ENCODE measurements at regions not wholly inside any gene's neighbourhood (a gene's known extent, or its start where the extent isn't known, plus 50 kb on each side); places are given as distances from the start of the nearest gene placed in this dataset.

DNA sequence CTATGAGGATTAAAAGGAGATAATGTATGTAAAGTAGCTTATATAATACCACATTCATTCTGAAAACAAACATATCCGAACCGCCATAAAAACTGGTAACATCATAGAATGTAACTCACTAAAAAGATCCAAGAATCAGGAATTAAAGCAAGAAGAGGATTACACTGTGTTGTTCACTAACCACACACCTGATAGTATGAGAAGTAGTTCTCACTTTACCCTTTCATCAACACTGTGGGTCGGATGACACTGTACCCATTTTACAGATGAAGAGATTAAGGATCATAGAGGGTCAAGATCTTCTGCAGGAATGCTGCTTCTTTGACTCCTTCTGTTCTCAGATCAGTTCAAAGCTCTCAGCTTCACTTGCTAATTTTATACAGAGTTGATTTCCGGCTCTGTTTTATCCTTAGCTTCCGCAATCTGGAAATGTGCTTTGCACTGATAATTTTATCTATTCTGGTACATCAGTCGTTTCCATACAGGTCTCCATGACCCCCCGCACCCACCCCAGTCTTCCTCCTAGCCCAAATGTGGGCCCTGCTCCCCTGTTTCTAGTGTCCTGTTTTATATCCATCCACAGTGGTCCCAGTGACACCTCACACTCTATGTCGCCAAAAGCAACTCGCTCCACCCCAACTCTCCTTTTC lies 288.6 kb upstream of the CCL2 start:
- no peak for ATAC-seq (replicated peaks in 6 of 8)
- Histone ChIP-seq H3K4me3 (no peak overlapping the region), H3K4me1 (replicated peaks in 1 of 2) (peaks cover 0 to 7% of the 10 kb centered on the region in 2 donors), H3K27ac (no peak overlapping the region)
- 45 to 100% (median 83%) methylated on average over 1 to 9 of the region's 9 CpGs; no CpG with 5 or more reads in 2 of the 10 experiments for WGBS, 10 experiments
- in situ Hi-C loops (cut with MboI; ENCODE audit: low pct_unique_long_range_greater_than_20kb in 2 of 9, low sequenced_read_pairs in 9 of 9, unreplicated experiment in 9 of 9), result no loop called here

DNA sequence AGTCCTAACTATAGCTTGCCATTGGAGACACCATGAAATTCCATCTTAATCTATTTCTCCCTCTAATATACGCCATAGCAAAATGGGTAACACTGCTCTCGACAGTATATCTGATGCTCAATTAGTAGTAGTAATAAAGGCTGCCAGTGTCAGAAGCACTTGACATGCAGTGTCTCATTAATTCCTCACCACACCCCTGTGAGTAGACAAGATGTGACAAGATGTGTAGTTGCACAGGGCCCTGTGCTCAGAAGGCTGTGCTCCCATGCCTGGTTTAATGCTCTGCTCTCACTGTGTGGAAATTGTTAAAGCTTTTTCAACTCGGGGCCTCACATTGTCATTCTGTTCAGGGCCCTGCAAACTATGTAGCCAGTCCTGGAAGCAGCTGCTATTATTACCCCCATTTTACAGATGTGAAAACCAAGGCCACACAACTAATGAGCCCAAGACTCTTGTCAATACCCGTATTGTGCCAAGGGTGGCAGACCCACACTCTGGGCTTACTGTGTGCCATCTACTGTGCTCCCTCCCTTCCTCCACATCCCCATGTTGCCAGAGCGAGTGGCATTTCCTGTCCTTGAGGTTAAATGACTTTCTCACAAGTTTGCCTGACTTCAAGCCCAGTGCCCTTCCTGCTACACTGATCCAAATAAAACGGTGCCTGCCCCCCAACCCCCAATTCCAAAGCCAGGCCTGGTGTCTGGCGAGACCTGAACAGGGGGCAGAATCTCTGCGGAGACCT lies 287.3 kb upstream of the CCL2 start:
- in situ Hi-C loops (cut with MboI; ENCODE audit: low pct_unique_long_range_greater_than_20kb in 2 of 9, low sequenced_read_pairs in 9 of 9, unreplicated experiment in 9 of 9), result no loop called here
- ATAC-seq (replicated peaks in 6 of 8), result no peak
- Histone ChIP-seq H3K4me1 (replicated peaks in 1 of 2) (peaks cover 0 to 7% of the 10 kb centered on the region in 2 donors), H3K4me3 (no peak overlapping the region), H3K27ac (no peak overlapping the region)
- 47 to 100% (median 79%) methylated on average over 2 to 7 of the region's 8 CpGs; no CpG with 5 or more reads in 2 of the 10 experiments for WGBS, 10 experiments

DNA sequence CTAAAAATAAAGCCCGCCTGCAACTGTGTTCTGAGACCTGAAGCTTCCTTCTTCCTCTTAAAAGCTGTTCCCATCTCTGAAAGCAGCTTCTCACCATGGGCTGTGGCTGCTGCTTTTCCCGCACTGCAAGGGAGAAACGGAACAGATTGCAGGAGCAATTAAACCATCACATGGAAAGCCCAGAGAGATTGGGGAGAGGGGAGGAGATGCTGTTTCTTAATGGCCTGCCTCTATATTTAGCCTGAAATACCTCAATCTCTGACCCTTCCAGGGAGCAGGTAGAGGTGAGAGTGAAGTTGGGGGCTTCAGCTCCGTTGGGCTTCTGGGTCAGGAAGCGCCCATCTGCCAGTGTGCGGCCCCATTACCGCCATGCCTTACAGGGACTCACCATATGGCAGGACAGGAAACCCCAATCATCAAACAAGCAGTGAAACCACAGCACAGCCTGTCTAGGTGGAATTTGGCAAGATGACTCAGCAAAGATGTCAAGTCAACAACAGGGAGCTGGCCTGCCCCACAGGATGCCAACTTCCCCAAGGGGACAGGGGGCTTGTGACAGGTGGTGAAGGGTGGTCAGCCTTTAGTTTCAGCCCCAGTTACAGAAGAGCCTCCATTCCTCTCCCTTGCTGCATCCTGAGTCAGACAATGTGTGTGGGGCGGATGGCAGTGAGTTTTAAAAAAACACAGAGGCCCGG lies 286.6 kb upstream of the CCL2 start:
- in situ Hi-C loops (cut with MboI; ENCODE audit: low pct_unique_long_range_greater_than_20kb in 2 of 9, low sequenced_read_pairs in 9 of 9, unreplicated experiment in 9 of 9), result no loop called here
- Histone ChIP-seq H3K4me1 (replicated peaks in 1 of 2) (peaks cover 0 to 7% of the 10 kb centered on the region in 2 donors), H3K27ac (no peak overlapping the region), H3K4me3 (no peak overlapping the region)
- no peak for ATAC-seq (replicated peaks in 6 of 8)
- WGBS, 10 experiments, result 21 to 83% (median 65%) methylated on average over 1 to 8 of the region's 9 CpGs; no CpG with 5 or more reads in 2 of the 10 experiments

DNA sequence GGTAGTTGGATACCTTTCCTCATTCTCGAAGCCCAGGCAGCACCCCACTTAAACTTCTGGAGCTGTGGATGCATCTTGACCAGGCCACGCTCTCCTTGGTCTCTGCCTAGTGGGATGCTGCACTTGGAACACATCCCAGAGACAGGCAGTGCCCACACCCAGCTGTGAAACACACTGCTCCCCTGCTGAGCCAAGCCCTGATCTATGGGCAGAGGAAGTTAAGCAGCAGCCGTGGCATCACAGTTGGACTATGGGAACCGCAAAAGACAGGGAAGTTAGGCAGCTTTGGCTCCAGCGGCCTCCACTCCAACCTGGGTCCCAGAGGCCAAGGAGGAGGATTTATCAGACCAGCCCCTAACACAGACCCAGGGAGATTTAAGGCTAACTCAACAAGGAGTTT lies 284.8 kb upstream of the CCL2 start:
- in situ Hi-C loops (cut with MboI; ENCODE audit: low pct_unique_long_range_greater_than_20kb in 2 of 9, low sequenced_read_pairs in 9 of 9, unreplicated experiment in 9 of 9), result no loop called here
- WGBS, 10 experiments, result 8 to 81% (median 80%) methylated on average over 2 to 5 of the region's 5 CpGs; no CpG with 5 or more reads in 7 of the 10 experiments
- Histone ChIP-seq H3K27ac (no peak overlapping the region), H3K4me1 (replicated peaks in 1 of 2) (peaks cover 0 to 7% of the 10 kb centered on the region in 2 donors), H3K4me3 (no peak overlapping the region)
- no peak for ATAC-seq (replicated peaks in 6 of 8)

DNA sequence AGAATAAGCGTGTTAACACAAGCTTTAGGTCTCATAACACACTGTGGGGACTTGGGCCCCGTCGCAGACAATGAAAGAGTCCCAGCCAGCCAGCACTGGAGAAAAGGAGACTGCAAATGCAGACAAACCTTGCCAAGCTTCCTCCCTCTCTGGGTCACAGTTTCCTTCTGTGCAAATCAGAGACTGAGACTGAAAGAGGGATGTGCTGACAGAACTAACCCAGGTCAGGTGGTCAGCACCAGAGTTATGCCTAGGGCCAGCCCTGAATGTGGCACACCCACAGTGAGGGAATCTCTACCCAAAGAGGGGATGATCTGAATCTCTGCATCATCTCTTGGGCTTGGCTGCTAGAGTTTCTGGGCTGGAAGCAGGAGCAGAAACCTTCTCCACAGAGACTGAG lies 282.3 kb upstream of the CCL2 start:
- peak in 3 of 8 experiments; percentile 26 to 91 (median 90) for ATAC-seq (replicated peaks in 6 of 8)
- 6 to 75% (median 60%) methylated on average over 1 to 3 of the region's 3 CpGs; no CpG with 5 or more reads in 3 of the 10 experiments for WGBS, 10 experiments
- Histone ChIP-seq H3K4me3 (no peak overlapping the region), H3K27ac (no peak overlapping the region), H3K4me1 (replicated peaks in 1 of 2) (peaks cover 0 to 7% of the 10 kb centered on the region in 2 donors)
- in situ Hi-C loops (cut with MboI; ENCODE audit: low pct_unique_long_range_greater_than_20kb in 2 of 9, low sequenced_read_pairs in 9 of 9, unreplicated experiment in 9 of 9), result no loop called here

DNA sequence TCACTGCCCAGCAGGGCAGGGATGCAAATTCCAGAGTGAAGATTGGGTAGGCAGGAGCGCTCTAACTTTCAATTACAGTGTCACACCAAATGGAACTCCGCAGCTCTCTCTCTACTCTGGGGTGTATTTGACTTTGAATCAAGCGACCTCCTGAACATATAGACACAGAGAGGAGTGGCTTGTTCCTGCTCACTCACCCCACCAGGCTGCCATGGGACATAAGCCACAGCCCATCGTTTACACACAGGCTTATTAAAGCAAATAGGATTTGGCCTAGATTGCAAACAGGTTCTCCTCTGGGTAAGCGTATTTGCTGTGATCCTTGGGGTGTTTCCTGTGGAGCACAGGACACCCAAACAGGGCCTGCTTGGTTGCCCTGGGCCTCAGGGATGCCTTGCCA lies 281.6 kb upstream of the CCL2 start:
- peak in 1 of 8 experiments; percentile 34 for ATAC-seq (replicated peaks in 6 of 8)
- Histone ChIP-seq H3K4me1 (replicated peaks in 1 of 2) (peaks cover 0 to 2% of the 10 kb centered on the region in 2 donors), H3K27ac (no peak overlapping the region), H3K4me3 (no peak overlapping the region)
- in situ Hi-C loops (cut with MboI; ENCODE audit: low pct_unique_long_range_greater_than_20kb in 2 of 9, low sequenced_read_pairs in 9 of 9, unreplicated experiment in 9 of 9), result no loop called here
- 0 to 83% (median 60%) methylated on average over 1 to 5 of the region's 5 CpGs; no CpG with 5 or more reads in 3 of the 10 experiments for WGBS, 10 experiments

DNA sequence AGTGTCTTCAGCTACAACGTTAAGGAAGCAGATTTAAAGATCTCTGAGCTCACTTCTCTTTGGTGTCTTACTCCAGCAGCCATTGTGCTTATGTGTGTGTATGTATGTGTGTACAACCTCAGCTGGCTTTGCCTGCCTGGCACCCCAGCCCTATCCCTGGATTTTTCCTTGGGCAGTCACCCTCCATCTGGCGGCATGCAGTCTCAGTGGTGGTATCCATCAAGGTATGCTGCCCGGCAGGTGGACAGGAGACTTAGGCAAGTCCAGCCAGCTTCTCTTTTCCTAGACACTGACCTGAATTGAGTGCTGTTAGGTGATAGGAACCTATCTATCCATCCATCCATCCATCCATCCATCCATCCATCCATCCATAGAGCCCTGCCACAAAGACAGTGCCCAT lies 280.8 kb upstream of the CCL2 start:
- in situ Hi-C loops (cut with MboI; ENCODE audit: low pct_unique_long_range_greater_than_20kb in 2 of 9, low sequenced_read_pairs in 9 of 9, unreplicated experiment in 9 of 9), result no loop called here
- 20 to 96% (median 67%) methylated on average over 1 to 3 of the region's 3 CpGs; no CpG with 5 or more reads in 5 of the 10 experiments for WGBS, 10 experiments

DNA sequence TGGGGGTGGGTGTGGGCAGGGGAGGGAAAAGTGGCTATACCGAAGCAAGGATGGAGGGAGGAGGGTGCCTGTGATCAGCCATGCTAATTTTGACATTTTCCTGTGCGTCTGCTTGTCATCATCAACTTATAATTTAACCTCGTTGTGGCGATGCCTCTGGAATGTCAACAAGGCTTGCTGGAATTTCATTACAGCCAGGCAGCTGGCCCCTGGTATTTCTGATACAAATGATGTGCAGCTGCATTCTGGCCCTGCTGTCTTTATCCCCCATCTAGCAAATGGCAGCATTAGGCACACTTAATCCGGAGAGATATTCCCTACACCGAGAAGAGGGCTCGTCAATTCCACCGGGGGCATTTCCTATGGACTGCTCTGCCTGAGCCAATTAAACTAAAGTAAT lies 278.3 kb upstream of the CCL2 start:
- H3K4me3 ChIP-seq, result no peak overlapping the region
- no peaks in the 10 kb centered on the region for H3K4me1 ChIP-seq (replicated peaks in 1 of 2)
- in situ Hi-C loops (cut with MboI; ENCODE audit: low pct_unique_long_range_greater_than_20kb in 2 of 9, low sequenced_read_pairs in 9 of 9, unreplicated experiment in 9 of 9), result no loop called here
- H3K27ac ChIP-seq, result no peak overlapping the region
- WGBS, 10 experiments, result 10 to 100% (median 57%) methylated on average over 1 to 7 of the region's 8 CpGs; no CpG with 5 or more reads in 2 of the 10 experiments
- peak in 2 of 8 experiments; percentile 25 to 42 for ATAC-seq (replicated peaks in 6 of 8)

More for the DNA sequence above, 280.8 kb upstream of the CCL2 start:
- Histone ChIP-seq H3K27ac (no peak overlapping the region), H3K4me3 (no peak overlapping the region), H3K4me1 (replicated peaks in 1 of 2) (no peaks in the 10 kb centered on the region)
- no peak for ATAC-seq (replicated peaks in 6 of 8)

DNA sequence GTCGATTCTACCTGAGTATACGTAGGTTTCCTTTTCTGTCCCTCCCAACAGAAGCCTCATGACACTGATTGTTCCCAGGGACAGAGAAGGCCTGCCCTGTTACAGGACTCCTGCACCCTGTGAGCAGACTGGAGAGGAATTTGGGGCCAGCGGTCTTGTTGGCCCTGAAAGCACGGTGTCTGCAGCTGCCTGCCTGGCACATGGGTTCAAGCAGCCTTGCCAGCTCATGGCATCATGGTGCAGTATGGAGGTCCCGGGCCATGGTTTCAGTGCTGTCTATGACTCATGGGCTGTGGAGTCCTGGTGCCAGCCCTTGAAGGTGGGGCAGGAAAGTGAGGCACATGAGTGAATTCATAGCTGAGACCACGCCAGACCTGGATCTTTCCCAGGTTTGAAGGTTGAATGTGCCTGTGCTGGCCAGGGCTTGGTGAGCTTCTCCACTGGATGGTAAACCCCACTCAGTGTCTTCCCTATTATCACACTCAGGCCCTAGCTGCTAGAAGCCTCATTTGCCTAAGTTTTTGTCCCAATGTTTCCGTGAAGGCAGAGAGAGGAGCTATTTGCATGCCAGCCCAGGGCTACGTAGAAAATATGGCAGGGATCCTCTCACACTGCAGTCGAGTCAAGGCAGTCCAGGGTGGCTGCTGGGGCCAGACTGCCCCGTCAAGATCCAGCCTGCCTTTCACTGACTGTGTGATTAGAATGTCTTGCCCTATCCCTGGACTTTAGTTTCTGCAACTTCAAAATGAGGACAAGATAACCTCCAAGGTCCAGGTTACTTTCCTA lies 277.2 kb upstream of the CCL2 start:
- Histone ChIP-seq H3K4me1 (replicated peaks in 1 of 2) (no peaks in the 10 kb centered on the region), H3K4me3 (no peak overlapping the region), H3K27ac (no peak overlapping the region)
- in situ Hi-C loops (cut with MboI; ENCODE audit: low pct_unique_long_range_greater_than_20kb in 2 of 9, low sequenced_read_pairs in 9 of 9, unreplicated experiment in 9 of 9), result no loop called here
- peak in 1 of 8 experiments; percentile 13 for ATAC-seq (replicated peaks in 6 of 8)
- WGBS, 10 experiments, result 27 to 92% (median 61%) methylated on average over 2 to 8 of the region's 10 CpGs; no CpG with 5 or more reads in 2 of the 10 experiments

DNA sequence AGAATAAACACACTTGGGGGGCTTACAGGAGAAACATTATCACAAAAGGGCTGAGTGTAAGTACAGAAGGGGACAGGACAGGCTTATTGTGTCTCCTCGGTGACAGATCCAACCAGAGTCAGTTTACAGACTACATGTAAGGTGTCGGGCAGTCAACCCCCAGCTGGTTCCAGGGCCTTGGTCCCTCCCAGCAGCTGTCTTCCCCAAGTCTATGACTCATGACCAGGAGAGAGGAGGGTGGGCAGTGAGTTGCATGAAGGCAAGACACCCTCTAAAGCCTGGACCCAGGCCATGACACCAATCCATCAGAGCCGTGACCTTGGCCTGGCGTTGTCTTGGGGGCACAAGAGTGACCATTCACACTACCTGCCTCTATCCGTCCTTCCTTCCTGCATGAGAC lies 276.2 kb upstream of the CCL2 start:
- H3K4me3 ChIP-seq, result no peak overlapping the region
- in situ Hi-C loops (cut with MboI; ENCODE audit: low pct_unique_long_range_greater_than_20kb in 2 of 9, low sequenced_read_pairs in 9 of 9, unreplicated experiment in 9 of 9), result no loop called here

DNA sequence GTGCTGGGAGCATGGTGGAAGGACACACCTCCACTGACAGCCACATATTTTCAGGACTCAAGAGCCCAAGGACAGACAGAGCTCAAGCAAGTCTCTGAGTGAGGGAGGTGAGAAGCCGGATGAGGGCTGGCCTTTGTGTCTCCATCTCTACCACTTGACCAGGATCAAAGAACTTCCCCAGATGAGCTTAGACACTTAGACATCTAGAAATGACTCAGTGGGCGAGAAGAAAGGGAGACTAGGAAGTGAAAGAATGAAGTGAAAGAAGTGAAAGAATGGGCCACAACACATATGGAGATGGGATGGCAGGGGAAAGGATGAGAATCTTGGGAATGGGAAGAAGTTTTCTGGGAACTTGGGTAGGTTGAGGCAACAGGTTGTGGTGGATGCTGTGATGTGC lies 274.9 kb upstream of the CCL2 start:
- no peak for ATAC-seq (replicated peaks in 6 of 8)
- Histone ChIP-seq H3K4me1 (replicated peaks in 1 of 2) (no peaks in the 10 kb centered on the region), H3K27ac (no peak overlapping the region), H3K4me3 (no peak overlapping the region)
- WGBS, 10 experiments, result 38 to 100% (median 68%) methylated on average over 1 to 2 of the region's 2 CpGs; no CpG with 5 or more reads in 4 of the 10 experiments
- in situ Hi-C loops (cut with MboI; ENCODE audit: low pct_unique_long_range_greater_than_20kb in 2 of 9, low sequenced_read_pairs in 9 of 9, unreplicated experiment in 9 of 9), result no loop called here

More for the DNA sequence above, 276.2 kb upstream of the CCL2 start:
- WGBS, 10 experiments, result 17 to 100% (median 87%) methylated on average over 1 to 5 of the region's 5 CpGs; no CpG with 5 or more reads in 3 of the 10 experiments
- peak in 2 of 8 experiments; percentile 52 to 70 for ATAC-seq (replicated peaks in 6 of 8)
- H3K4me1 ChIP-seq (replicated peaks in 1 of 2), result no peaks in the 10 kb centered on the region
- no peak overlapping the region for H3K27ac ChIP-seq

DNA sequence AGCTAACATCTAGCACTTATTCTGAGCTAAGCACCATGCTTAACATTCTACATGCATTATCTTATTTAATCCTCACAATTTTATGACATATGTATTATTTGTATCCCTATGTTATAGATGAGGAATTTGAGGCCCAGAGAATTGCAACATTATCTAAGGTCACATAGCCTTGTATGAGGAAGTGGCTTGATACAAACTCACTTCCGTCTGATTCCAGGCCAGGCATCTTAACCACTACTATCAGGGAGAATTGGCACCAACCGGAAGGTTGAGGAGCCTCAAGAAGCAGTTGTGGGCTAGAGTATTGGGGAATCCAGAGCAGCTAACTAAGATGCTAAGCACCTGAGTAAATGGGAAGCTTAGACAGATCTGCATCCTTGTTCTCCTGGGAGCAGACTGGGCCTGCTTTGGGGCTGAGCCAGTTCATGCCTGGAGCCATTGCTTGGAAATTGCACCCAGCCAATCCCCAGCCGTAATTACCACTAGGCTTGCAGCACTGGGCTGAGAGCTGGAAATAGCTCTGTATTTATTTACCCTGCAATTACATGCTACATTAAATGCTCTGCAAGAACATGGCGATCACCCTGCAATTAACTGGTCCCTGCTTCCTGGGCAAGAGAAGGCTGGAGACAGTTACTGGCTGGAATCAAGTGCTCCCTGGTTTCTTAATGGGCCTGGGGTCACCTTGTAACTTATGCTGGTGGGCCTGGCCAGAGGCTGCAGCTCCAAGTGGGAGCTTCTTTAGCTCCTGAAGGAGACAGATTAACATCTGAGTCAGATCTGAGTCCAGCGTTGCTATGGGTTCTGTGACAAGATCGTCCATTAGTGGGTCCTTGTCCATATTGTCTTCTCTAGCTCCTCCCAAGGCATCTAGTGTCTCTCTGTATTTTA lies 273.1 kb upstream of the CCL2 start:
- Histone ChIP-seq H3K4me3 (no peak overlapping the region), H3K4me1 (replicated peaks in 1 of 2) (no peaks in the 10 kb centered on the region), H3K27ac (no peak overlapping the region)
- peak in 2 of 8 experiments; percentile 41 to 90 for ATAC-seq (replicated peaks in 6 of 8)
- 12 to 85% (median 63%) methylated on average over 1 to 3 of the region's 6 CpGs; no CpG with 5 or more reads in 2 of the 10 experiments for WGBS, 10 experiments
- in situ Hi-C loops (cut with MboI; ENCODE audit: low pct_unique_long_range_greater_than_20kb in 2 of 9, low sequenced_read_pairs in 9 of 9, unreplicated experiment in 9 of 9), result no loop called here
